Nephron progenitor cell (in vitro differentiated cells): ENCODE measurements at regions not wholly inside any gene's neighbourhood (a gene's known extent, or its start where the extent isn't known, plus 50 kb on each side); places are given as distances from the start of the nearest gene placed in this dataset.

Experiments
- DNase-seq: peaks from one replicate; pipeline ENCODE4 v3.0.0; 2021
- H3K27ac Mint-ChIP-seq: 2 replicates; pipeline ENCODE4 v1.8.0; 2021; ENCODE audit warnings: mild to moderate bottlenecking, moderate library complexity, mixed read lengths
- H3K27me3 Mint-ChIP-seq: 2 replicates; pipeline ENCODE4 v1.8.0; 2021; ENCODE audit warnings: mild to moderate bottlenecking, low read depth, mixed read lengths; ENCODE audit not compliant: poor library complexity
- H3K36me3 Mint-ChIP-seq: 2 replicates; pipeline ENCODE4 v1.8.0; 2021; ENCODE audit warnings: low read depth, mixed read lengths
- H3K4me1 Mint-ChIP-seq: 2 replicates; pipeline ENCODE4 v1.8.0; 2021; ENCODE audit warnings: mixed read lengths
- H3K4me3 Mint-ChIP-seq: 2 replicates; pipeline ENCODE4 v1.8.0; 2021; ENCODE audit warnings: mild to moderate bottlenecking, moderate library complexity, mixed read lengths
- H3K9me3 Mint-ChIP-seq: 2 replicates; pipeline ENCODE4 v1.8.0; 2021; ENCODE audit warnings: mild to moderate bottlenecking, moderate library complexity, mixed read lengths
- CTCF ChIP-seq: fragments of 200-600 bp; sonication (generic); IDR thresholded peaks from 2 replicates; pipeline ENCODE4 v1.5.0; 2021; ENCODE audit warnings: antibody characterized with exemption

- Mint-ChIP-seq H3K9me3 (no peaks in the 10 kb centered on the region), H3K27me3 (peaks cover 5% of the 10 kb centered on the region), H3K4me1 (no peaks in the 10 kb centered on the region), H3K36me3 (no peaks in the 10 kb centered on the region), H3K4me3 (no peak overlapping the region), H3K27ac (no peak overlapping the region)
- DNase-seq = no peak
- no peak for TF ChIP-seq CTCF
Measured at GRCh38 chr2:220663065-220663464, 909.0 kb downstream of the EPHA4 start.

- peaks cover 10% of the 10 kb centered on the region for H3K36me3 Mint-ChIP-seq
- no peaks in the 10 kb centered on the region for H3K27me3 Mint-ChIP-seq
- DNase-seq = no peak
- H3K9me3 Mint-ChIP-seq = peaks cover 11% of the 10 kb centered on the region
- H3K4me1 Mint-ChIP-seq = no peaks in the 10 kb centered on the region
- H3K27ac Mint-ChIP-seq = no peak overlapping the region
- H3K4me3 Mint-ChIP-seq = no peak overlapping the region
- TF ChIP-seq CTCF = no peak
Measured at GRCh38 chr2:220664272-220665107, 907.6 kb downstream of the EPHA4 start.

- no peak overlapping the region for H3K4me3 Mint-ChIP-seq
- TF ChIP-seq CTCF = no peak
- DNase-seq = no peak
- H3K4me1 Mint-ChIP-seq = no peaks in the 10 kb centered on the region
- H3K27ac Mint-ChIP-seq = no peak overlapping the region
- peaks cover 14% of the 10 kb centered on the region for H3K9me3 Mint-ChIP-seq
- H3K27me3 Mint-ChIP-seq = no peaks in the 10 kb centered on the region
- H3K36me3 Mint-ChIP-seq = peaks cover 13% of the 10 kb centered on the region
Measured at GRCh38 chr2:220665108-220665471, 907.0 kb downstream of the EPHA4 start.

- Mint-ChIP-seq H3K4me3 (no peak overlapping the region), H3K36me3 (peaks cover 13% of the 10 kb centered on the region), H3K27me3 (no peaks in the 10 kb centered on the region), H3K4me1 (peaks cover 7% of the 10 kb centered on the region), H3K9me3 (peaks cover 14% of the 10 kb centered on the region), H3K27ac (no peak overlapping the region)
- TF ChIP-seq CTCF = no peak
- DNase-seq = no peak
Measured at GRCh38 chr2:220669324-220669723, 902.8 kb downstream of the EPHA4 start.

- no peak for DNase-seq
- Mint-ChIP-seq H3K4me1 (peaks cover 7% of the 10 kb centered on the region), H3K27me3 (no peaks in the 10 kb centered on the region), H3K4me3 (no peak overlapping the region), H3K9me3 (peaks cover 14% of the 10 kb centered on the region), H3K36me3 (peaks cover 13% of the 10 kb centered on the region), H3K27ac (peak overlapping the region; percentile 58)
- no peak for TF ChIP-seq CTCF
Measured at GRCh38 chr2:220670511-220670910, 901.6 kb downstream of the EPHA4 start.
